ENCODE measurements at regions not wholly inside any gene's neighbourhood (a gene's known extent, or its start where the extent isn't known, plus 50 kb on each side); places are given as distances from the start of the nearest gene placed in this dataset.

- Mint-ChIP-seq H3K4me3 (no peak overlapping the region), H3K4me1 (ENCODE audit: low read depth) (no peaks in the 10 kb centered on the region), H3K27me3 (no peaks in the 10 kb centered on the region), H3K36me3 (ENCODE audit: low read depth) (no peaks in the 10 kb centered on the region), H3K9me3 (peaks cover 16% of the 10 kb centered on the region), H3K27ac (no peak overlapping the region)
- intact Hi-C loops (cut with micrococcal nuclease) = no loop called here
Measured at GRCh38 chr18:38966841-38967240, 1401.2 kb upstream of the CELF4 start.

- H3K27me3 Mint-ChIP-seq = no peaks in the 10 kb centered on the region
- no peak overlapping the region for H3K27ac Mint-ChIP-seq
- no peak overlapping the region for H3K4me3 Mint-ChIP-seq
- intact Hi-C loops (cut with micrococcal nuclease) = no loop called here
- H3K9me3 Mint-ChIP-seq = peaks cover 13% of the 10 kb centered on the region
- no peaks in the 10 kb centered on the region for H3K4me1 Mint-ChIP-seq (ENCODE audit: low read depth)
- H3K36me3 Mint-ChIP-seq (ENCODE audit: low read depth) = no peaks in the 10 kb centered on the region
Measured at GRCh38 chr18:38963943-38964660, 1398.5 kb upstream of the CELF4 start.

- H3K4me3 Mint-ChIP-seq = no peak overlapping the region
- intact Hi-C loops (cut with micrococcal nuclease) = no loop called here
- no peak overlapping the region for H3K27ac Mint-ChIP-seq
- H3K36me3 Mint-ChIP-seq (ENCODE audit: low read depth) = no peaks in the 10 kb centered on the region
- no peaks in the 10 kb centered on the region for H3K27me3 Mint-ChIP-seq
- peaks cover 13% of the 10 kb centered on the region for H3K9me3 Mint-ChIP-seq
- H3K4me1 Mint-ChIP-seq (ENCODE audit: low read depth) = no peaks in the 10 kb centered on the region
Measured at GRCh38 chr18:38961880-38962279, 1396.3 kb upstream of the CELF4 start.

- Mint-ChIP-seq H3K27me3 (no peaks in the 10 kb centered on the region), H3K9me3 (peaks cover 9% of the 10 kb centered on the region), H3K36me3 (ENCODE audit: low read depth) (no peaks in the 10 kb centered on the region), H3K4me1 (ENCODE audit: low read depth) (no peaks in the 10 kb centered on the region), H3K27ac (no peak overlapping the region), H3K4me3 (no peak overlapping the region)
- intact Hi-C loops (cut with micrococcal nuclease) = no loop called here
Measured at GRCh38 chr18:38957736-38958135, 1392.1 kb upstream of the CELF4 start.

- no peaks in the 10 kb centered on the region for H3K4me1 Mint-ChIP-seq (ENCODE audit: low read depth)
- no peak overlapping the region for H3K4me3 Mint-ChIP-seq
- H3K27ac Mint-ChIP-seq = no peak overlapping the region
- no peaks in the 10 kb centered on the region for H3K27me3 Mint-ChIP-seq
- intact Hi-C loops (cut with micrococcal nuclease) = no loop called here
- H3K36me3 Mint-ChIP-seq (ENCODE audit: low read depth) = no peaks in the 10 kb centered on the region
- H3K9me3 Mint-ChIP-seq = no peaks in the 10 kb centered on the region
Measured at GRCh38 chr18:38956068-38956467, 1390.5 kb upstream of the CELF4 start.

- Mint-ChIP-seq H3K4me1 (ENCODE audit: low read depth) (no peaks in the 10 kb centered on the region), H3K27me3 (no peaks in the 10 kb centered on the region), H3K4me3 (no peak overlapping the region), H3K9me3 (no peaks in the 10 kb centered on the region), H3K36me3 (ENCODE audit: low read depth) (no peaks in the 10 kb centered on the region), H3K27ac (no peak overlapping the region)
- intact Hi-C loops (cut with micrococcal nuclease) = no loop called here
Measured at GRCh38 chr18:38951633-38952032, 1386.0 kb upstream of the CELF4 start.

- H3K4me1 Mint-ChIP-seq (ENCODE audit: low read depth) = no peaks in the 10 kb centered on the region
- no peaks in the 10 kb centered on the region for H3K36me3 Mint-ChIP-seq (ENCODE audit: low read depth)
- H3K27me3 Mint-ChIP-seq = peaks cover 2% of the 10 kb centered on the region
- H3K27ac Mint-ChIP-seq = no peak overlapping the region
- no peak overlapping the region for H3K4me3 Mint-ChIP-seq
- intact Hi-C loops (cut with micrococcal nuclease) = no loop called here
- H3K9me3 Mint-ChIP-seq = peaks cover 13% of the 10 kb centered on the region
Measured at GRCh38 chr18:38948436-38948835, 1382.8 kb upstream of the CELF4 start.

- H3K27ac Mint-ChIP-seq = no peak overlapping the region
- H3K4me3 Mint-ChIP-seq = no peak overlapping the region
- peaks cover 37% of the 10 kb centered on the region for H3K9me3 Mint-ChIP-seq
- H3K27me3 Mint-ChIP-seq = peaks cover 3% of the 10 kb centered on the region
- H3K36me3 Mint-ChIP-seq (ENCODE audit: low read depth) = no peaks in the 10 kb centered on the region
- intact Hi-C loops (cut with micrococcal nuclease) = no loop called here
- peaks cover 13% of the 10 kb centered on the region for H3K4me1 Mint-ChIP-seq (ENCODE audit: low read depth)
Measured at GRCh38 chr18:38944446-38945024, 1378.9 kb upstream of the CELF4 start.

- no peak overlapping the region for H3K27ac Mint-ChIP-seq
- H3K4me3 Mint-ChIP-seq = no peak overlapping the region
- intact Hi-C loops (cut with micrococcal nuclease) = no loop called here
- H3K9me3 Mint-ChIP-seq = peaks cover 42% of the 10 kb centered on the region
- peaks cover 5% of the 10 kb centered on the region for H3K27me3 Mint-ChIP-seq
- peaks cover 13% of the 10 kb centered on the region for H3K4me1 Mint-ChIP-seq (ENCODE audit: low read depth)
- H3K36me3 Mint-ChIP-seq (ENCODE audit: low read depth) = no peaks in the 10 kb centered on the region
Measured at GRCh38 chr18:38941711-38942561, 1376.3 kb upstream of the CELF4 start.

GRCh38 chr18:38940863-38941531, 1375.4 kb upstream of the CELF4 start:
- Mint-ChIP-seq H3K27ac (no peak overlapping the region), H3K36me3 (ENCODE audit: low read depth) (no peaks in the 10 kb centered on the region), H3K9me3 (peaks cover 40% of the 10 kb centered on the region)

GRCh38 chr18:38940475-38940862, 1374.9 kb upstream of the CELF4 start:
- H3K4me1 Mint-ChIP-seq (ENCODE audit: low read depth) = peaks cover 13% of the 10 kb centered on the region
- H3K36me3 Mint-ChIP-seq (ENCODE audit: low read depth) = no peaks in the 10 kb centered on the region
- H3K9me3 Mint-ChIP-seq = peaks cover 38% of the 10 kb centered on the region
- peaks cover 5% of the 10 kb centered on the region for H3K27me3 Mint-ChIP-seq
- intact Hi-C loops (cut with micrococcal nuclease) = no loop called here
- H3K4me3 Mint-ChIP-seq = no peak overlapping the region
- H3K27ac Mint-ChIP-seq = no peak overlapping the region

More at GRCh38 chr18:38940863-38941531, 1375.4 kb upstream of the CELF4 start:
- intact Hi-C loops (cut with micrococcal nuclease) = no loop called here
- peaks cover 13% of the 10 kb centered on the region for H3K4me1 Mint-ChIP-seq (ENCODE audit: low read depth)
- H3K27me3 Mint-ChIP-seq = peaks cover 5% of the 10 kb centered on the region
- peak overlapping the region; percentile 13 for H3K4me3 Mint-ChIP-seq

GRCh38 chr18:38933910-38934510, 1368.4 kb upstream of the CELF4 start:
- intact Hi-C loops (cut with micrococcal nuclease) = no loop called here
- Mint-ChIP-seq H3K4me3 (no peak overlapping the region), H3K27me3 (peaks cover 3% of the 10 kb centered on the region), H3K9me3 (peaks cover 26% of the 10 kb centered on the region), H3K27ac (no peak overlapping the region), H3K4me1 (ENCODE audit: low read depth) (no peaks in the 10 kb centered on the region), H3K36me3 (ENCODE audit: low read depth) (no peaks in the 10 kb centered on the region)

- Mint-ChIP-seq H3K9me3 (peaks cover 26% of the 10 kb centered on the region), H3K27ac (no peak overlapping the region), H3K27me3 (peaks cover 1% of the 10 kb centered on the region), H3K4me3 (no peak overlapping the region), H3K36me3 (ENCODE audit: low read depth) (no peaks in the 10 kb centered on the region), H3K4me1 (ENCODE audit: low read depth) (no peaks in the 10 kb centered on the region)
- intact Hi-C loops (cut with micrococcal nuclease) = no loop called here
Measured at GRCh38 chr18:38933322-38933721, 1367.7 kb upstream of the CELF4 start.

Measured in dendritic cell treated with granulocyte-macrophage colony-stimulating factor and Interleukin-4, amounts not matched to agents 40 ng/mL and 50 ng/mL, for 4 days (primary cell).